KG1 (cell line): ENCODE measurements at regions not wholly inside any gene's neighbourhood (a gene's known extent, or its start where the extent isn't known, plus 50 kb on each side); places are given as distances from the start of the nearest gene placed in this dataset.
"Not testable (repeated sequence)": the region's sequence is repeated elsewhere in the genome, so short reads cannot be mapped to it uniquely, and the experiment has no call there.

Source experiments
- DNase-seq: peaks from one replicate; lab custom pipeline; 2025; lab: John Stamatoyannopoulos, UW

GRCh38 chrX:121864561-121864960, 817.2 kb downstream of the GLUD2 start:
- DNase-seq: no peak

- no peak for DNase-seq
Measured at GRCh38 chrX:121869876-121870477, 822.6 kb downstream of the GLUD2 start.

GRCh38 chrX:121871122-121871521, 823.7 kb downstream of the GLUD2 start:
- no peak for DNase-seq

- no peak for DNase-seq
Measured at GRCh38 chrX:121876305-121876704, 828.9 kb downstream of the GLUD2 start.

GRCh38 chrX:121877337-121877736, 829.9 kb downstream of the GLUD2 start:
- DNase-seq: not testable (repeated sequence)

GRCh38 chrX:121886557-121886956, 839.1 kb downstream of the GLUD2 start:
- DNase-seq: no peak

GRCh38 chrX:121894756-121895155, 847.3 kb downstream of the GLUD2 start:
- DNase-seq: no peak

GRCh38 chrX:121902463-121902862, 855.1 kb downstream of the GLUD2 start:
- no peak for DNase-seq

- DNase-seq: no peak
Measured at GRCh38 chrX:121903961-121904360, 856.6 kb downstream of the GLUD2 start.

- DNase-seq: no peak
Measured at GRCh38 chrX:121921258-121921657, 873.8 kb downstream of the GLUD2 start.

GRCh38 chrX:121931567-121931966, 884.2 kb downstream of the GLUD2 start:
- no peak for DNase-seq

- no peak for DNase-seq
Measured at GRCh38 chrX:121932688-121933087, 885.3 kb downstream of the GLUD2 start.

- DNase-seq: no peak
Measured at GRCh38 chrX:121949041-121949760, 901.8 kb downstream of the GLUD2 start.

GRCh38 chrX:121958886-121959285, 911.5 kb downstream of the GLUD2 start:
- DNase-seq: no peak

GRCh38 chrX:121975671-121976070, 928.3 kb downstream of the GLUD2 start:
- DNase-seq: no peak

GRCh38 chrX:121987163-121987562, 939.8 kb downstream of the GLUD2 start:
- DNase-seq: no peak

GRCh38 chrX:121987835-121988234, 940.4 kb downstream of the GLUD2 start:
- no peak for DNase-seq

GRCh38 chrX:122004127-122004526, 956.7 kb downstream of the GLUD2 start:
- DNase-seq: no peak

GRCh38 chrX:122026665-122027064, 979.3 kb downstream of the GLUD2 start:
- DNase-seq: no peak

- no peak for DNase-seq
Measured at GRCh38 chrX:122046226-122046625, 998.8 kb downstream of the GLUD2 start.

GRCh38 chrX:122046815-122047214, 999.4 kb downstream of the GLUD2 start:
- DNase-seq: no peak

- DNase-seq: no peak
Measured at GRCh38 chrX:122047261-122047660, 999.9 kb downstream of the GLUD2 start.

- no peak for DNase-seq
Measured at GRCh38 chrX:122055460-122055859, 1008.0 kb downstream of the GLUD2 start.
